ENCODE measurements at regions not wholly inside any gene's neighbourhood (a gene's known extent, or its start where the extent isn't known, plus 50 kb on each side); places are given as distances from the start of the nearest gene placed in this dataset.
A peak's percentile ranks its signal among the peaks of the same experiment; 100 is the strongest.

- Histone ChIP-seq H3K4me1 (no peaks in the 10 kb centered on the region), H3K27ac (no peak overlapping the region), H3K27me3 (no peaks in the 10 kb centered on the region), H3K36me3 (no peaks in the 10 kb centered on the region), H3K4me3 (no peak overlapping the region), H3K9me3 (peaks cover 0 to under 1% (median 0%) of the 10 kb centered on the region in 3 donors)
- 84 to 98% methylated on average over 2 of the region's 3 CpGs for WGBS, 2 donors
- intact Hi-C loops (cut with DNase I): no loop called here
- TF ChIP-seq CTCF (IDR thresholded peaks at IDR 0.05) (no peak), POLR2A (IDR thresholded peaks at IDR 0.05) (no peak)
- no peak for DNase-seq
Measured at GRCh38 chr1:95449516-95449915, 215.5 kb downstream of the RWDD3 start.

- TF ChIP-seq CTCF (IDR thresholded peaks at IDR 0.05) (peak in 1 of 6 experiments; percentile 39), POLR2A (IDR thresholded peaks at IDR 0.05) (no peak)
- Histone ChIP-seq H3K27ac (no peak overlapping the region), H3K9me3 (peaks cover 0 to 5% (median 0%) of the 10 kb centered on the region in 3 donors), H3K36me3 (no peaks in the 10 kb centered on the region), H3K4me1 (no peaks in the 10 kb centered on the region), H3K4me3 (no peak overlapping the region), H3K27me3 (no peaks in the 10 kb centered on the region)
- intact Hi-C loops (cut with DNase I): no loop called here
- no peak for DNase-seq
- 64 to 82% methylated on average over 3 of the region's 3 CpGs for WGBS, 2 donors
Measured at GRCh38 chr1:95451054-95451453, 217.0 kb downstream of the RWDD3 start.

GRCh38 chr1:95451904-95452303, 217.9 kb downstream of the RWDD3 start:
- intact Hi-C loops (cut with DNase I): no loop called here
- Histone ChIP-seq H3K27me3 (no peaks in the 10 kb centered on the region), H3K4me3 (no peak overlapping the region), H3K36me3 (no peaks in the 10 kb centered on the region), H3K4me1 (no peaks in the 10 kb centered on the region), H3K9me3 (peaks cover 0 to 5% (median 0%) of the 10 kb centered on the region in 3 donors), H3K27ac (no peak overlapping the region)
- TF ChIP-seq CTCF (IDR thresholded peaks at IDR 0.05) (no peak), POLR2A (IDR thresholded peaks at IDR 0.05) (no peak)
- DNase-seq: no peak
- WGBS, 2 donors: 84 to 85% methylated on average over 3 of the region's 3 CpGs

GRCh38 chr1:95453053-95453452, 219.0 kb downstream of the RWDD3 start:
- H3K27me3 ChIP-seq: no peaks in the 10 kb centered on the region
- H3K4me3 ChIP-seq: no peak overlapping the region
- no peak for DNase-seq
- H3K36me3 ChIP-seq: no peaks in the 10 kb centered on the region
- intact Hi-C loops (cut with DNase I): no loop called here
- H3K4me1 ChIP-seq: no peaks in the 10 kb centered on the region
- no peak overlapping the region for H3K27ac ChIP-seq
- 89 to 96% methylated on average over 2 of the region's 2 CpGs for WGBS, 2 donors
- no peak for TF ChIP-seq POLR2A (IDR thresholded peaks at IDR 0.05)
- TF ChIP-seq CTCF (IDR thresholded peaks at IDR 0.05): no peak
- peaks cover 0 to 5% (median 0%) of the 10 kb centered on the region in 3 donors for H3K9me3 ChIP-seq

- no peak for DNase-seq
- no peaks in the 10 kb centered on the region for H3K9me3 ChIP-seq
- H3K27me3 ChIP-seq: no peaks in the 10 kb centered on the region
- H3K4me3 ChIP-seq: no peak overlapping the region
- no peaks in the 10 kb centered on the region for H3K4me1 ChIP-seq
- H3K27ac ChIP-seq: no peak overlapping the region
- WGBS, 2 donors: 44 to 60% methylated on average over 1 of the region's 1 CpG
- intact Hi-C loops (cut with DNase I): no loop called here
- peak in 1 of 6 experiments; percentile 3 for TF ChIP-seq CTCF (IDR thresholded peaks at IDR 0.05)
- TF ChIP-seq POLR2A (IDR thresholded peaks at IDR 0.05): no peak
- no peaks in the 10 kb centered on the region for H3K36me3 ChIP-seq
Measured at GRCh38 chr1:95467036-95467435, 233.0 kb downstream of the RWDD3 start.
